ENCODE measurements at regions not wholly inside any gene's neighbourhood (a gene's known extent, or its start where the extent isn't known, plus 50 kb on each side); places are given as distances from the start of the nearest gene placed in this dataset.
A peak's percentile ranks its signal among the peaks of the same experiment; 100 is the strongest.

GRCh38 chr12:126086242-126086641 is 1021.0 kb downstream of the AACS start:
- H2BK120ac ChIP-seq (ENCODE audit: low read depth, low read length): no peak overlapping the region
- H3K4me1 ChIP-seq (ENCODE audit: control insufficient read depth in 2 of 2, insufficient read depth in 1 of 2, low read depth in 1 of 2, low read length in 2 of 2): no peaks in the 10 kb centered on the region
- no peak overlapping the region for H3K18ac ChIP-seq (ENCODE audit: low read length)
- no peak overlapping the region for H4K8ac ChIP-seq (ENCODE audit: low read depth, low read length)
- H3K36me3 ChIP-seq (replicated peaks in 1 of 2; ENCODE audit: control insufficient read depth in 2 of 2, insufficient read depth in 2 of 2, low read length in 2 of 2): no peaks in the 10 kb centered on the region
- no peak overlapping the region for H3K23ac ChIP-seq (ENCODE audit: low read depth, low read length, poor library complexity)
- no peak overlapping the region for H3K4me2 ChIP-seq (ENCODE audit: insufficient read depth, low read length, poor library complexity, severe bottlenecking)
- no peak overlapping the region for H3K4ac ChIP-seq (ENCODE audit: low read length)
- H3K9me3 ChIP-seq (replicated peaks in 1 of 2; ENCODE audit: control insufficient read depth in 2 of 2, insufficient read depth in 1 of 2, low read depth in 1 of 2, low read length in 2 of 2): peaks cover 0 to 3% of the 10 kb centered on the region in 2 donors
- H3K27me3 ChIP-seq (ENCODE audit: control insufficient read depth in 3 of 3, insufficient read depth in 3 of 3, low read depth in 1 of 3, low read length in 3 of 3): no peaks in the 10 kb centered on the region
- H4K91ac ChIP-seq (ENCODE audit: low read depth, low read length, poor library complexity): no peak overlapping the region
- H3K79me1 ChIP-seq (ENCODE audit: low read depth, low read length): no peaks in the 10 kb centered on the region
- 100% methylated on average over 2 of the region's 3 CpGs; no CpG with 5 or more reads in 1 of the 2 donors for WGBS, 2 donors (ENCODE audit: extremely low coverage in 2 of 2, insufficient read length in 2 of 2, insufficient replicate concordance in 1 of 2)
- no peak for DNase-seq (ENCODE audit: low spot score)
- H2BK15ac ChIP-seq (ENCODE audit: low read length): no peak overlapping the region
- no peak overlapping the region for H2BK5ac ChIP-seq (ENCODE audit: low read length)
- no peak overlapping the region for H3K27ac ChIP-seq (replicated peaks; ENCODE audit: low read length)
- no peak overlapping the region for H2AK5ac ChIP-seq (ENCODE audit: low read depth, low read length)
- H3K14ac ChIP-seq (ENCODE audit: low read length): no peak overlapping the region
- H2AFZ ChIP-seq (ENCODE audit: low read length): no peak overlapping the region
- H3K4me3 ChIP-seq (ENCODE audit: low read length in 2 of 2): no peak overlapping the region
- no peak overlapping the region for H3K9ac ChIP-seq (ENCODE audit: low read depth, low read length, poor library complexity)
- no peak overlapping the region for H2BK12ac ChIP-seq (ENCODE audit: low read length)

- Histone ChIP-seq H3K23ac (ENCODE audit: low read depth, low read length, poor library complexity) (no peak overlapping the region), H3K79me1 (ENCODE audit: low read depth, low read length) (no peaks in the 10 kb centered on the region), H2BK120ac (ENCODE audit: low read depth, low read length) (no peak overlapping the region), H3K27me3 (ENCODE audit: control insufficient read depth in 3 of 3, insufficient read depth in 3 of 3, low read depth in 1 of 3, low read length in 3 of 3) (no peaks in the 10 kb centered on the region), H3K4me2 (ENCODE audit: insufficient read depth, low read length, poor library complexity, severe bottlenecking) (no peak overlapping the region), H3K9ac (ENCODE audit: low read depth, low read length, poor library complexity) (no peak overlapping the region), H2AFZ (ENCODE audit: low read length) (no peak overlapping the region), H3K9me3 (replicated peaks in 1 of 2; ENCODE audit: control insufficient read depth in 2 of 2, insufficient read depth in 1 of 2, low read depth in 1 of 2, low read length in 2 of 2) (peaks cover 0 to 3% of the 10 kb centered on the region in 2 donors), H2BK15ac (ENCODE audit: low read length) (no peak overlapping the region), H2BK12ac (ENCODE audit: low read length) (no peak overlapping the region), H3K4me3 (ENCODE audit: low read length in 2 of 2) (no peak overlapping the region), H3K4ac (ENCODE audit: low read length) (no peak overlapping the region), H3K36me3 (replicated peaks in 1 of 2; ENCODE audit: control insufficient read depth in 2 of 2, insufficient read depth in 2 of 2, low read length in 2 of 2) (no peaks in the 10 kb centered on the region), H3K18ac (ENCODE audit: low read length) (no peak overlapping the region), H4K8ac (ENCODE audit: low read depth, low read length) (no peak overlapping the region), H2BK5ac (ENCODE audit: low read length) (no peak overlapping the region), H3K27ac (replicated peaks; ENCODE audit: low read length) (no peak overlapping the region), H3K4me1 (ENCODE audit: control insufficient read depth in 2 of 2, insufficient read depth in 1 of 2, low read depth in 1 of 2, low read length in 2 of 2) (no peaks in the 10 kb centered on the region), H4K91ac (ENCODE audit: low read depth, low read length, poor library complexity) (no peak overlapping the region), H2AK5ac (ENCODE audit: low read depth, low read length) (no peak overlapping the region), H3K14ac (ENCODE audit: low read length) (no peak overlapping the region)
- no peak for DNase-seq (ENCODE audit: low spot score)
- WGBS, 2 donors (ENCODE audit: extremely low coverage in 2 of 2, insufficient read length in 2 of 2, insufficient replicate concordance in 1 of 2): no CpG with 5 or more reads among the region's 3 CpGs
Measured at GRCh38 chr12:126087692-126088091, 1022.5 kb downstream of the AACS start.

GRCh38 chr12:126093908-126094307 is 1028.7 kb downstream of the AACS start:
- Histone ChIP-seq H3K4me2 (ENCODE audit: insufficient read depth, low read length, poor library complexity, severe bottlenecking) (no peak overlapping the region), H2AK5ac (ENCODE audit: low read depth, low read length) (no peak overlapping the region), H3K18ac (ENCODE audit: low read length) (no peak overlapping the region), H3K4me3 (ENCODE audit: low read length in 2 of 2) (no peak overlapping the region), H4K91ac (ENCODE audit: low read depth, low read length, poor library complexity) (no peak overlapping the region), H3K27me3 (ENCODE audit: control insufficient read depth in 3 of 3, insufficient read depth in 3 of 3, low read depth in 1 of 3, low read length in 3 of 3) (no peaks in the 10 kb centered on the region), H3K23ac (ENCODE audit: low read depth, low read length, poor library complexity) (no peak overlapping the region), H2AFZ (ENCODE audit: low read length) (no peak overlapping the region), H3K9me3 (replicated peaks in 1 of 2; ENCODE audit: control insufficient read depth in 2 of 2, insufficient read depth in 1 of 2, low read depth in 1 of 2, low read length in 2 of 2) (no peaks in the 10 kb centered on the region), H2BK12ac (ENCODE audit: low read length) (no peak overlapping the region), H3K14ac (ENCODE audit: low read length) (no peak overlapping the region), H2BK120ac (ENCODE audit: low read depth, low read length) (no peak overlapping the region), H3K4ac (ENCODE audit: low read length) (no peak overlapping the region), H3K27ac (replicated peaks; ENCODE audit: low read length) (no peak overlapping the region), H2BK15ac (ENCODE audit: low read length) (no peak overlapping the region), H3K36me3 (replicated peaks in 1 of 2; ENCODE audit: control insufficient read depth in 2 of 2, insufficient read depth in 2 of 2, low read length in 2 of 2) (no peaks in the 10 kb centered on the region), H3K4me1 (ENCODE audit: control insufficient read depth in 2 of 2, insufficient read depth in 1 of 2, low read depth in 1 of 2, low read length in 2 of 2) (no peaks in the 10 kb centered on the region), H3K79me1 (ENCODE audit: low read depth, low read length) (no peaks in the 10 kb centered on the region), H4K8ac (ENCODE audit: low read depth, low read length) (no peak overlapping the region), H3K9ac (ENCODE audit: low read depth, low read length, poor library complexity) (no peak overlapping the region), H2BK5ac (ENCODE audit: low read length) (no peak overlapping the region)
- DNase-seq (ENCODE audit: low spot score): peak; percentile 33
- WGBS, 2 donors (ENCODE audit: extremely low coverage in 2 of 2, insufficient read length in 2 of 2, insufficient replicate concordance in 1 of 2): no CpG with 5 or more reads among the region's 1 CpG

GRCh38 chr12:126095748-126096510 is 1030.7 kb downstream of the AACS start:
- Histone ChIP-seq H2BK15ac (ENCODE audit: low read length) (no peak overlapping the region), H2BK5ac (ENCODE audit: low read length) (no peak overlapping the region), H3K9me3 (replicated peaks in 1 of 2; ENCODE audit: control insufficient read depth in 2 of 2, insufficient read depth in 1 of 2, low read depth in 1 of 2, low read length in 2 of 2) (no peaks in the 10 kb centered on the region), H3K23ac (ENCODE audit: low read depth, low read length, poor library complexity) (no peak overlapping the region), H2BK12ac (ENCODE audit: low read length) (no peak overlapping the region), H3K79me1 (ENCODE audit: low read depth, low read length) (no peaks in the 10 kb centered on the region), H3K27ac (replicated peaks; ENCODE audit: low read length) (no peak overlapping the region), H3K36me3 (replicated peaks in 1 of 2; ENCODE audit: control insufficient read depth in 2 of 2, insufficient read depth in 2 of 2, low read length in 2 of 2) (no peaks in the 10 kb centered on the region), H3K9ac (ENCODE audit: low read depth, low read length, poor library complexity) (no peak overlapping the region), H3K4me1 (ENCODE audit: control insufficient read depth in 2 of 2, insufficient read depth in 1 of 2, low read depth in 1 of 2, low read length in 2 of 2) (no peaks in the 10 kb centered on the region), H4K8ac (ENCODE audit: low read depth, low read length) (no peak overlapping the region), H4K91ac (ENCODE audit: low read depth, low read length, poor library complexity) (no peak overlapping the region), H3K27me3 (ENCODE audit: control insufficient read depth in 3 of 3, insufficient read depth in 3 of 3, low read depth in 1 of 3, low read length in 3 of 3) (no peaks in the 10 kb centered on the region), H2BK120ac (ENCODE audit: low read depth, low read length) (no peak overlapping the region), H3K4me2 (ENCODE audit: insufficient read depth, low read length, poor library complexity, severe bottlenecking) (no peak overlapping the region), H3K4me3 (ENCODE audit: low read length in 2 of 2) (no peak overlapping the region), H3K4ac (ENCODE audit: low read length) (no peak overlapping the region), H3K18ac (ENCODE audit: low read length) (no peak overlapping the region), H2AFZ (ENCODE audit: low read length) (no peak overlapping the region), H2AK5ac (ENCODE audit: low read depth, low read length) (no peak overlapping the region), H3K14ac (ENCODE audit: low read length) (no peak overlapping the region)
- no CpG with 5 or more reads among the region's 3 CpGs for WGBS, 2 donors (ENCODE audit: extremely low coverage in 2 of 2, insufficient read length in 2 of 2, insufficient replicate concordance in 1 of 2)
- no peak for DNase-seq (ENCODE audit: low spot score)
